ENCODE measurements at regions not wholly inside any gene's neighbourhood (a gene's known extent, or its start where the extent isn't known, plus 50 kb on each side); places are given as distances from the start of the nearest gene placed in this dataset.

DNA sequence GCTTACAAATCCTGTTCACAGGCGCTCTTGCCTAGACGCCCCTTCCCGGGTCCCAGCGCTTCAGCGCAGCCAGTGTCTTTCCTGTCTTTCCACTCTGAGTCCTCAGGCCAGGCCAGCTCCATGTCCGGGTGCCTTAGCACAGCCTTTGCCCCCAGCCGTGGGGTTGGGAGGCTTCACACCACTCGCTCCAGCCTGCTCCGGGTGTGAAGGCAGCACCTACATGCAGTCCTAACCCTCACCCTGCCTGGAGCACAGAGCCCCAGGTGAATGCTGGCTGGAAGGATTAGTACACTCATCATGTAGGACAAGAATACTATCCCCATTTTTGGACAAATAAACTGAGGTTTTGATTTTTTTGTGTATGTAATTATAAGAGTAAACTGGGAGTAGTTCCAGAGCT, 81.7 kb upstream of the TMEM72 start:
- no peaks in the 10 kb centered on the region for H4K20me1 ChIP-seq (ENCODE audit: insufficient read depth, low read length)
- no peak overlapping the region for H3K4me2 ChIP-seq (replicated peaks; ENCODE audit: extremely low read depth, low read length, poor library complexity, severe bottlenecking)
- H3K4me1 ChIP-seq (ENCODE audit: control insufficient read depth in 1 of 2, insufficient read depth in 2 of 2, low read length in 2 of 2) = no peaks in the 10 kb centered on the region
- H2AFZ ChIP-seq (ENCODE audit: insufficient read depth, low read depth, low read length, poor library complexity, severe bottlenecking) = no peak overlapping the region
- Mint-ChIP-seq H3K9me3 (no peaks in the 10 kb centered on the region), H3K36me3 (no peaks in the 10 kb centered on the region), H3K27me3 (ENCODE audit: low read depth in 3 of 3) (peaks cover 3 to 8% (median 5%) of the 10 kb centered on the region in 3 donors), H3K27ac (no peak overlapping the region), H3K4me3 (no peak overlapping the region), H3K4me1 (no peaks in the 10 kb centered on the region)
- H3K9me3 ChIP-seq (replicated peaks in 1 of 2; ENCODE audit: control insufficient read depth in 1 of 2, insufficient read depth in 1 of 2, low read length in 2 of 2) = peaks cover 0 to 2% of the 10 kb centered on the region in 2 donors
- H3K4me3 ChIP-seq (replicated peaks in 1 of 3; ENCODE audit: low read depth in 2 of 3, low read length in 3 of 3) = no peak overlapping the region
- no peaks in the 10 kb centered on the region for H3K36me3 ChIP-seq (replicated peaks in 1 of 2; ENCODE audit: control insufficient read depth in 1 of 2, insufficient read depth in 2 of 2, low read length in 2 of 2)
- intact Hi-C loops (cut with micrococcal nuclease) = no loop called here
- no peaks in the 10 kb centered on the region for H3K27me3 ChIP-seq (ENCODE audit: control insufficient read depth in 2 of 2, insufficient read depth in 2 of 2, low read length in 2 of 2)
- H3K9ac ChIP-seq (ENCODE audit: insufficient read depth, low read length, poor library complexity, severe bottlenecking) = no peak overlapping the region
- WGBS (ENCODE audit: insufficient coverage) = 93% methylated on average over 5 of the region's 9 CpGs
- no peaks in the 10 kb centered on the region for H3K79me2 ChIP-seq (ENCODE audit: insufficient read depth, low read length)
- TF ChIP-seq, protein P1, sequence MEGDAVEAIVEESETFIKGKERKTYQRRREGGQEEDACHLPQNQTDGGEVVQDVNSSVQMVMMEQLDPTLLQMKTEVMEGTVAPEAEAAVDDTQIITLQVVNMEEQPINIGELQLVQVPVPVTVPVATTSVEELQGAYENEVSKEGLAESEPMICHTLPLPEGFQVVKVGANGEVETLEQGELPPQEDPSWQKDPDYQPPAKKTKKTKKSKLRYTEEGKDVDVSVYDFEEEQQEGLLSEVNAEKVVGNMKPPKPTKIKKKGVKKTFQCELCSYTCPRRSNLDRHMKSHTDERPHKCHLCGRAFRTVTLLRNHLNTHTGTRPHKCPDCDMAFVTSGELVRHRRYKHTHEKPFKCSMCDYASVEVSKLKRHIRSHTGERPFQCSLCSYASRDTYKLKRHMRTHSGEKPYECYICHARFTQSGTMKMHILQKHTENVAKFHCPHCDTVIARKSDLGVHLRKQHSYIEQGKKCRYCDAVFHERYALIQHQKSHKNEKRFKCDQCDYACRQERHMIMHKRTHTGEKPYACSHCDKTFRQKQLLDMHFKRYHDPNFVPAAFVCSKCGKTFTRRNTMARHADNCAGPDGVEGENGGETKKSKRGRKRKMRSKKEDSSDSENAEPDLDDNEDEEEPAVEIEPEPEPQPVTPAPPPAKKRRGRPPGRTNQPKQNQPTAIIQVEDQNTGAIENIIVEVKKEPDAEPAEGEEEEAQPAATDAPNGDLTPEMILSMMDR (IDR thresholded peaks at IDR 0.05) = no peak
- DNase-seq = no peak
- no peak overlapping the region for H3K27ac ChIP-seq (ENCODE audit: low read depth in 1 of 2, low read length in 2 of 2)

DNA sequence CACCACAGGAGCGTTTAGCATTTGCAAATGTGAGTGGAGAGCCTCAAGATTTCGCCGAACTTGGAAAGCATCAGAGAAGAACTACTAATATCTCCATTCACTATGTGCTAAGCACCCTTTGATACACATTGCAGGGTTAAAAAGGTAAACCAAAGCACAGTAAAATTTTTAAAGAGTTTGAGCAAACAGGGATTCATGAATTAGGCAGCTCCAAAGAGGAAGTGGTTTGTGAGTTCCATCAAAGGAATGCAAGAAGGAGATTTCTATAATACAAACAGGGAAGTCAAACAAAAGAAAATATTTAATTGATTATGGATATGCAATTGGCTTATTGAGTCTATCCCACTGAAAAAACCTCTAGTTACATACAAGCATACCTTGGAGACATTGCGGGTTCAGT, 81.1 kb upstream of the TMEM72 start:
- H3K36me3 ChIP-seq (replicated peaks in 1 of 2; ENCODE audit: control insufficient read depth in 1 of 2, insufficient read depth in 2 of 2, low read length in 2 of 2) = no peaks in the 10 kb centered on the region
- H3K4me3 Mint-ChIP-seq = no peak overlapping the region
- intact Hi-C loops (cut with micrococcal nuclease) = no loop called here
- no peak for DNase-seq
- H3K4me3 ChIP-seq (replicated peaks in 1 of 3; ENCODE audit: low read depth in 2 of 3, low read length in 3 of 3) = no peak overlapping the region
- WGBS (ENCODE audit: insufficient coverage) = no CpG with 5 or more reads among the region's 4 CpGs
- peaks cover 0 to 2% of the 10 kb centered on the region in 2 donors for H3K9me3 ChIP-seq (replicated peaks in 1 of 2; ENCODE audit: control insufficient read depth in 1 of 2, insufficient read depth in 1 of 2, low read length in 2 of 2)
- no peaks in the 10 kb centered on the region for H4K20me1 ChIP-seq (ENCODE audit: insufficient read depth, low read length)
- no peaks in the 10 kb centered on the region for H3K79me2 ChIP-seq (ENCODE audit: insufficient read depth, low read length)
- no peak overlapping the region for H3K4me2 ChIP-seq (replicated peaks; ENCODE audit: extremely low read depth, low read length, poor library complexity, severe bottlenecking)
- no peaks in the 10 kb centered on the region for H3K36me3 Mint-ChIP-seq
- H3K4me1 Mint-ChIP-seq = no peaks in the 10 kb centered on the region
- no peak overlapping the region for H3K27ac ChIP-seq (ENCODE audit: low read depth in 1 of 2, low read length in 2 of 2)
- H3K9ac ChIP-seq (ENCODE audit: insufficient read depth, low read length, poor library complexity, severe bottlenecking) = no peak overlapping the region
- H2AFZ ChIP-seq (ENCODE audit: insufficient read depth, low read depth, low read length, poor library complexity, severe bottlenecking) = no peak overlapping the region
- no peaks in the 10 kb centered on the region for H3K9me3 Mint-ChIP-seq
- H3K4me1 ChIP-seq (ENCODE audit: control insufficient read depth in 1 of 2, insufficient read depth in 2 of 2, low read length in 2 of 2) = no peaks in the 10 kb centered on the region
- H3K27me3 Mint-ChIP-seq (ENCODE audit: low read depth in 3 of 3) = peaks cover 3 to 8% (median 5%) of the 10 kb centered on the region in 3 donors
- H3K27me3 ChIP-seq (ENCODE audit: control insufficient read depth in 2 of 2, insufficient read depth in 2 of 2, low read length in 2 of 2) = no peaks in the 10 kb centered on the region
- TF ChIP-seq, protein P1 (IDR thresholded peaks at IDR 0.05) = no peak
- no peak overlapping the region for H3K27ac Mint-ChIP-seq

Data from CD14-positive monocyte (primary cell).